H1 (cell line): ENCODE measurements at regions not wholly inside any gene's neighbourhood (a gene's known extent, or its start where the extent isn't known, plus 50 kb on each side); places are given as distances from the start of the nearest gene placed in this dataset.

Source experiments
- CTCF ChIA-PET: fragments of 300-600 bp; sonication (Branson Sonifier 250); formaldehyde crosslinking; loops from one replicate; lab custom pipeline; 2021; ENCODE audit not compliant: partially characterized antibody; lab: Charles Lee
- POLR2A ChIA-PET: fragments of 300-600 bp; sonication (Branson Sonifier 250); formaldehyde crosslinking; loops from one replicate; lab custom pipeline; 2021; ENCODE audit warnings: inconsistent platforms; ENCODE audit not compliant: partially characterized antibody; lab: Charles Lee
- DNase-seq, 2 experiments: peaks; one replicate each; pipeline versions ENCODE4 v3.0.0 to v3.0.0-alpha.2; 2010 to 2022; ENCODE audit warnings: low spot score in 2 of 2, low read depth in 1 of 2, mixed read lengths in 1 of 2
- FAIRE-seq: peaks from 2 replicates; lab custom pipeline; 2011; peaks lifted over from hg19 to GRCh38; lab: Jason Lieb, UNC
- H2AFZ ChIP-seq: 2 replicates; pipeline ENCODE4 v1.8.1; 2012; ENCODE audit warnings: low read length, inconsistent platforms
- H2AK5ac ChIP-seq: 2 replicates; pipeline ENCODE4 v1.6.1; 2013; ENCODE audit warnings: low read depth, low read length
- H2BK120ac ChIP-seq: replicated peaks from 2 replicates; pipeline ENCODE3; 2013; ENCODE audit warnings: low read depth, low read length, inconsistent platforms
- H2BK12ac ChIP-seq: 2 replicates; pipeline ENCODE4 v1.6.1; 2013; ENCODE audit warnings: low read depth, low read length
- H2BK15ac ChIP-seq: 2 replicates; pipeline ENCODE4 v1.6.1; 2013; ENCODE audit warnings: low read length
- H2BK20ac ChIP-seq: 2 replicates; pipeline ENCODE4 v1.6.1; 2013; ENCODE audit warnings: low read length
- H2BK5ac ChIP-seq: 2 replicates; pipeline ENCODE4 v1.6.1; 2013; ENCODE audit warnings: low read depth, low read length
- H3K14ac ChIP-seq: 2 replicates; pipeline ENCODE4 v1.6.1; 2013; ENCODE audit warnings: inconsistent platforms; ENCODE audit not compliant: insufficient read length
- H3K18ac ChIP-seq: 2 replicates; pipeline ENCODE4 v1.6.1; 2013; ENCODE audit warnings: low read length; ENCODE audit errors: extremely low read depth
- H3K23ac ChIP-seq: 2 replicates; pipeline ENCODE4 v1.6.1; 2013; ENCODE audit warnings: inconsistent platforms; ENCODE audit not compliant: insufficient read length
- H3K23me2 ChIP-seq: 2 replicates; pipeline ENCODE4 v1.6.1; 2013; ENCODE audit warnings: low read depth, low read length
- H3K27ac ChIP-seq: 2 replicates; pipeline ENCODE4 v1.6.1; 2011; ENCODE audit warnings: low read depth, low read length, inconsistent platforms
- H3K27me3 ChIP-seq, 4 experiments: replicated peaks in 1 of 4; 1 replicate in 1 of 4; 2 replicates in 3 of 4; pipeline versions ENCODE4 v1.6.1 to v1.8.1; 2011 to 2013; ENCODE audit warnings: low read length in 3 of 4, mild to moderate bottlenecking in 3 of 4, inconsistent platforms in 2 of 4, mixed read lengths in 2 of 4, moderate library complexity in 1 of 4; ENCODE audit not compliant: control insufficient read depth in 3 of 4, insufficient read depth in 3 of 4; ENCODE audit errors: extremely low read depth in 1 of 4
- H3K36me3 ChIP-seq, 4 experiments: 2 replicates each; pipeline versions ENCODE4 v1.6.1 to v1.8.1; 2011 to 2013; ENCODE audit warnings: mild to moderate bottlenecking in 4 of 4, low read length in 3 of 4, moderate library complexity in 2 of 4, control low read depth in 1 of 4, inconsistent platforms in 1 of 4; ENCODE audit not compliant: insufficient read depth in 4 of 4, control insufficient read depth in 2 of 4
- H3K4ac ChIP-seq: replicated peaks from 2 replicates; pipeline ENCODE3; 2013; ENCODE audit warnings: low read length, low read depth, mixed read lengths, inconsistent platforms; ENCODE audit not compliant: insufficient read length
- H3K4me1 ChIP-seq, 4 experiments: replicated peaks in 1 of 4; 1 replicate in 1 of 4; 2 replicates in 3 of 4; pipeline versions ENCODE4 v1.6.1 to v1.8.1; 2011 to 2013; ENCODE audit warnings: low read length in 3 of 4, inconsistent platforms in 2 of 4, mixed read lengths in 1 of 4; ENCODE audit not compliant: insufficient read depth in 4 of 4, control insufficient read depth in 3 of 4
- H3K4me2 ChIP-seq, 2 experiments: 2 replicates each; pipeline versions ENCODE4 v1.6.1 to v1.8.1; 2011 to 2013; ENCODE audit warnings: low read depth in 2 of 2, low read length in 2 of 2, control low read depth in 1 of 2, inconsistent platforms in 1 of 2, mild to moderate bottlenecking in 1 of 2; ENCODE audit not compliant: insufficient read depth in 1 of 2
- H3K4me3 ChIP-seq, 4 experiments: fragments of 200-600, 300-600 bp in 1 of 4; sonication (generic), shearing (Covaris generic), sonication (Bioruptor Twin) in 1 of 4; 2 replicates each; pipeline versions ENCODE4 v1.5.1 to v1.8.1; 2011 to 2016; ENCODE audit warnings: low read length in 4 of 4, low read depth in 3 of 4, control low read depth in 2 of 4, inconsistent platforms in 2 of 4, mild to moderate bottlenecking in 2 of 4, mixed read lengths in 1 of 4, moderate library complexity in 1 of 4; ENCODE audit not compliant: insufficient read depth in 2 of 4; ENCODE audit errors: extremely low read depth in 1 of 4
- H3K56ac ChIP-seq: replicated peaks from 2 replicates; pipeline ENCODE3; 2013; ENCODE audit warnings: low read depth, mild to moderate bottlenecking, mixed read lengths, low read length, inconsistent platforms; ENCODE audit not compliant: insufficient read length
- H3K79me1 ChIP-seq: 2 replicates; pipeline ENCODE4 v1.6.1; 2013; ENCODE audit warnings: low read depth, low read length, control low read depth
- H3K79me2 ChIP-seq, 2 experiments: 2 replicates each; pipeline versions ENCODE4 v1.6.1 to v1.8.1; 2012 to 2013; ENCODE audit warnings: low read length in 2 of 2, mild to moderate bottlenecking in 2 of 2, inconsistent platforms in 1 of 2; ENCODE audit not compliant: insufficient read depth in 2 of 2, control insufficient read depth in 1 of 2
- H3K9ac ChIP-seq, 4 experiments: replicated peaks in 1 of 4; 1 replicate in 1 of 4; 2 replicates in 3 of 4; pipeline versions ENCODE4 v1.6.1 to v1.8.1; 2011 to 2013; ENCODE audit warnings: low read depth in 3 of 4, low read length in 3 of 4, control low read depth in 2 of 4, mild to moderate bottlenecking in 2 of 4, moderate library complexity in 2 of 4, inconsistent platforms in 1 of 4; ENCODE audit errors: extremely low read depth in 1 of 4
- H3K9me3 ChIP-seq, 2 experiments: 2 replicates each; pipeline versions ENCODE4 v1.6.1 to v1.8.1; 2012 to 2013; ENCODE audit warnings: mild to moderate bottlenecking in 2 of 2, moderate library complexity in 2 of 2, control low read depth in 1 of 2, inconsistent platforms in 1 of 2, low read depth in 1 of 2, low read length in 1 of 2, mixed read lengths in 1 of 2; ENCODE audit not compliant: insufficient read depth in 2 of 2
- H4K20me1 ChIP-seq, 2 experiments: replicated peaks in 1 of 2; 2 replicates each; pipeline versions ENCODE3 to v1.8.1; 2011 to 2013; ENCODE audit warnings: inconsistent platforms in 2 of 2, low read length in 2 of 2, mild to moderate bottlenecking in 1 of 2; ENCODE audit not compliant: insufficient read depth in 2 of 2, control insufficient read depth in 1 of 2
- H4K5ac ChIP-seq: 2 replicates; pipeline ENCODE4 v1.6.1; 2013; ENCODE audit warnings: low read length, low read depth, mixed read lengths, inconsistent platforms; ENCODE audit not compliant: insufficient read length
- H4K8ac ChIP-seq: 2 replicates; pipeline ENCODE4 v1.8.0; 2013; ENCODE audit warnings: mild to moderate bottlenecking, moderate library complexity, low read length, inconsistent platforms; ENCODE audit not compliant: insufficient read depth; ENCODE audit errors: extremely low read depth
- H4K91ac ChIP-seq: replicated peaks from 2 replicates; pipeline ENCODE3; 2013; ENCODE audit warnings: low read length, mixed read lengths, inconsistent platforms; ENCODE audit not compliant: insufficient read length
- ASH2L ChIP-seq: fragments of 200-600, 300-600 bp; sonication (generic); IDR thresholded peaks from one replicate; pipeline ENCODE4 v1.7.1; 2017; ENCODE audit warnings: low read length
- EGR1 ChIP-seq: IDR thresholded peaks from 2 replicates; pipeline ENCODE4 v1.6.1; 2011; ENCODE audit warnings: low read depth, low read length, borderline replicate concordance
- PHF8 ChIP-seq: fragments of 200-600 bp; sonication (generic); conservative IDR thresholded peaks from 2 replicates; pipeline ENCODE4 v1.7.1; 2012; ENCODE audit warnings: low read depth, mild to moderate bottlenecking, inconsistent platforms, low read length, moderate library complexity
- RAD21 ChIP-seq, 2 experiments: IDR thresholded peaks in 1 of 2; conservative IDR thresholded peaks in 1 of 2; 2 replicates each; pipeline ENCODE4 v1.6.1; 2011; ENCODE audit warnings: low read depth in 2 of 2, low read length in 2 of 2, improper control_type of control experiment in 1 of 2, inconsistent platforms in 1 of 2, mild to moderate bottlenecking in 1 of 2, moderate library complexity in 1 of 2
- RNF2 ChIP-seq: fragments of 200-900, 300-1000 bp; sonication (generic); IDR thresholded peaks from 2 replicates; pipeline ENCODE4 v1.7.1; 2016; ENCODE audit warnings: borderline replicate concordance, low read depth, mild to moderate bottlenecking, antibody characterized with exemption, low read length; ENCODE audit not compliant: poor library complexity, severe bottlenecking; ENCODE audit errors: missing control alignments
- SP1 ChIP-seq: IDR thresholded peaks from 2 replicates; pipeline ENCODE4 v1.6.1; 2011; ENCODE audit warnings: low read depth, low read length
- SRF ChIP-seq: IDR thresholded peaks from 2 replicates; pipeline ENCODE4 v1.6.1; 2011; ENCODE audit warnings: mild to moderate bottlenecking, low read depth, low read length, moderate library complexity
- TEAD4 ChIP-seq: IDR thresholded peaks from 2 replicates; pipeline ENCODE4 v1.6.1; 2012; ENCODE audit warnings: low read depth, low read length, inconsistent platforms, mixed read lengths
- WGBS, 2 experiments: shearing (Covaris generic) in 1 of 2; methylation state at CpG; one replicate each; pipeline versions ENCODE4 v1.1.6 to v1.1.7; 2013 to 2015; ENCODE audit warnings: low lambda C conversion rate in 2 of 2, mixed read lengths in 2 of 2, inconsistent platforms in 1 of 2, low coverage in 1 of 2, missing lambda C conversion rate in 1 of 2; ENCODE audit not compliant: insufficient replicate concordance in 2 of 2, insufficient coverage in 1 of 2, insufficient read length in 1 of 2; ENCODE audit errors: extremely low coverage in 1 of 2, missing lambda C conversion rate in 1 of 2; 5-methylcytosine and 5-hydroxymethylcytosine counted together

GRCh38 chr5:104526866-104527265 is 964.3 kb upstream of the NUDT12 start:
- H4K20me1 ChIP-seq = no peaks in the 10 kb centered on the region
- TF ChIP-seq EGR1 (no peak), TEAD4 (no peak), RNF2 (no peak), SP1 (no peak), ASH2L (no peak), SRF (no peak), PHF8 (no peak), RAD21 (IDR thresholded peaks at IDR 0.05 in 1 of 2, conservative IDR thresholded peaks at IDR 0.05 in 1 of 2; ENCODE audit: low read depth in 2 of 2, low read length in 2 of 2) (no peak)
- no peak overlapping the region for H3K14ac ChIP-seq
- H4K91ac ChIP-seq = no peak overlapping the region
- no peak overlapping the region for H4K5ac ChIP-seq
- no peak overlapping the region for H3K4ac ChIP-seq
- H3K23me2 ChIP-seq = no peaks in the 10 kb centered on the region
- H3K79me2 ChIP-seq = no peaks in the 10 kb centered on the region
- H3K9me3 ChIP-seq = no peaks in the 10 kb centered on the region
- H3K4me3 ChIP-seq = no peak overlapping the region
- FAIRE-seq (no peak), DNase-seq (no peak)
- H3K4me2 ChIP-seq = no peak overlapping the region
- H3K36me3 ChIP-seq = no peaks in the 10 kb centered on the region
- no peaks in the 10 kb centered on the region for H3K79me1 ChIP-seq
- H3K23ac ChIP-seq = no peak overlapping the region
- H3K56ac ChIP-seq = no peak overlapping the region
- no peak overlapping the region for H2AK5ac ChIP-seq
- WGBS, 2 experiments = 80% methylated on average over 1 of the region's 1 CpG; no CpG with 5 or more reads in 1 of the 2 experiments
- H4K8ac ChIP-seq = no peak overlapping the region
- no peak overlapping the region for H2AFZ ChIP-seq
- no peak overlapping the region for H2BK5ac ChIP-seq
- no peak overlapping the region for H2BK15ac ChIP-seq
- H3K9ac ChIP-seq = no peak overlapping the region
- H3K4me1 ChIP-seq = no peaks in the 10 kb centered on the region
- H2BK120ac ChIP-seq = no peak overlapping the region
- CTCF ChIA-PET = interaction anchor here (1.2 to 1.7 kb wide), 2 partner anchors 13 to 15 kb away, joined by 4 to 7 read pairs; no protein-coding TSS in a partner anchor
- no peak overlapping the region for H2BK12ac ChIP-seq
- H3K18ac ChIP-seq = no peak overlapping the region
- no peaks in the 10 kb centered on the region for H3K27me3 ChIP-seq
- H2BK20ac ChIP-seq = no peak overlapping the region
- POLR2A ChIA-PET = no interaction called here
- no peak overlapping the region for H3K27ac ChIP-seq
